Left ventricle myocardium inferior (tissue), 1 donor: ENCODE measurements at regions not wholly inside any gene's neighbourhood (a gene's known extent, or its start where the extent isn't known, plus 50 kb on each side); places are given as distances from the start of the nearest gene placed in this dataset.

Experiments used
- DNase-seq: peaks from one replicate; pipeline ENCODE4 v3.0.0-alpha.2; 2020
- H3K27ac ChIP-seq: fragments of 200-600 bp; replicated peaks from 2 replicates; pipeline ENCODE4 v1.8.0; 2021
- H3K27me3 ChIP-seq: fragments of 200-600 bp; 2 replicates; pipeline ENCODE4 v1.8.0; 2021; ENCODE audit warnings: low read depth
- H3K36me3 ChIP-seq: fragments of 200-600 bp; 2 replicates; pipeline ENCODE4 v1.8.0; 2021
- H3K4me1 ChIP-seq: fragments of 200-600 bp; 2 replicates; pipeline ENCODE4 v1.8.0; 2021
- H3K4me3 ChIP-seq: fragments of 200-600 bp; 2 replicates; pipeline ENCODE4 v1.8.0; 2021; ENCODE audit warnings: mild to moderate bottlenecking, moderate library complexity
- H3K9me3 ChIP-seq: fragments of 200-600 bp; replicated peaks from 2 replicates; pipeline ENCODE4 v1.8.0; 2021
- CTCF ChIP-seq: fragments of 200-600 bp; IDR thresholded peaks from 2 replicates; pipeline ENCODE4 v1.8.0; 2021; ENCODE audit warnings: antibody characterized with exemption, mild to moderate bottlenecking, borderline replicate concordance
- intact Hi-C: fragments of 100-400 bp; cut with micrococcal nuclease; formaldehyde crosslinking; loops from one replicate; pipeline ENCODE4 v1.11.0; 2022
- donor health status: DM: no; HTN: yes; CAD: no; lungs with severe emphysema.

- intact Hi-C loops = no loop called here
- no peak for TF ChIP-seq CTCF
- Histone ChIP-seq H3K4me3 (no peak overlapping the region), H3K27ac (no peak overlapping the region), H3K4me1 (peaks cover 21% of the 10 kb centered on the region), H3K27me3 (no peaks in the 10 kb centered on the region), H3K9me3 (no peaks in the 10 kb centered on the region), H3K36me3 (no peaks in the 10 kb centered on the region)
- no peak for DNase-seq
These were observed 132.4 kb upstream of the ITGA6 start for GRCh38 chr2:172294983-172295382.

- Histone ChIP-seq H3K27me3 (no peaks in the 10 kb centered on the region), H3K36me3 (no peaks in the 10 kb centered on the region), H3K4me3 (no peak overlapping the region), H3K9me3 (peaks cover 2% of the 10 kb centered on the region), H3K4me1 (peaks cover 21% of the 10 kb centered on the region), H3K27ac (no peak overlapping the region)
- no peak for TF ChIP-seq CTCF
- intact Hi-C loops = no loop called here
- DNase-seq = no peak
These were observed 131.7 kb upstream of the ITGA6 start for GRCh38 chr2:172295677-172296076.

GRCh38 chr2:172296267-172297046, 130.9 kb upstream of the ITGA6 start:
- peaks cover 21% of the 10 kb centered on the region for H3K4me1 ChIP-seq
- intact Hi-C loops = no loop called here
- H3K27ac ChIP-seq = no peak overlapping the region
- peaks cover 5% of the 10 kb centered on the region for H3K9me3 ChIP-seq
- no peak overlapping the region for H3K4me3 ChIP-seq
- H3K27me3 ChIP-seq = no peaks in the 10 kb centered on the region
- DNase-seq = no peak
- H3K36me3 ChIP-seq = no peaks in the 10 kb centered on the region
- no peak for TF ChIP-seq CTCF

- Histone ChIP-seq H3K4me1 (peaks cover 21% of the 10 kb centered on the region), H3K27ac (no peak overlapping the region), H3K4me3 (no peak overlapping the region), H3K27me3 (no peaks in the 10 kb centered on the region), H3K9me3 (peaks cover 5% of the 10 kb centered on the region), H3K36me3 (no peaks in the 10 kb centered on the region)
- no peak for TF ChIP-seq CTCF
- no peak for DNase-seq
- intact Hi-C loops = no loop called here
These were observed 129.9 kb upstream of the ITGA6 start for GRCh38 chr2:172297531-172297930.

- H3K4me1 ChIP-seq = peaks cover 21% of the 10 kb centered on the region
- no peak overlapping the region for H3K27ac ChIP-seq
- peaks cover 5% of the 10 kb centered on the region for H3K9me3 ChIP-seq
- intact Hi-C loops = no loop called here
- no peak overlapping the region for H3K4me3 ChIP-seq
- no peaks in the 10 kb centered on the region for H3K36me3 ChIP-seq
- no peaks in the 10 kb centered on the region for H3K27me3 ChIP-seq
- no peak for DNase-seq
- TF ChIP-seq CTCF = no peak
These were observed 129.4 kb upstream of the ITGA6 start for GRCh38 chr2:172297950-172298349.
